Activated CD8-positive, alpha-beta memory T cell treated with anti-CD3 and anti-CD28 coated beads, Interleukin-2, amount 50 U/mL, for 24 hours (primary cell): ENCODE measurements at regions not wholly inside any gene's neighbourhood (a gene's known extent, or its start where the extent isn't known, plus 50 kb on each side); places are given as distances from the start of the nearest gene placed in this dataset.
A peak's percentile ranks its signal among the peaks of the same experiment; 100 is the strongest.
"Not testable (repeated sequence)": the region's sequence is repeated elsewhere in the genome, so short reads cannot be mapped to it uniquely, and the experiment has no call there.

ENCODE experiments used
- DNase-seq: peaks from one replicate; pipeline ENCODE4 v3.0.0-alpha.2; 2020; ENCODE audit errors: extremely low read depth

- no peak for DNase-seq
Measured at GRCh38 chr20:4635781-4636180, 50.5 kb upstream of the PRNP start.

DNA sequence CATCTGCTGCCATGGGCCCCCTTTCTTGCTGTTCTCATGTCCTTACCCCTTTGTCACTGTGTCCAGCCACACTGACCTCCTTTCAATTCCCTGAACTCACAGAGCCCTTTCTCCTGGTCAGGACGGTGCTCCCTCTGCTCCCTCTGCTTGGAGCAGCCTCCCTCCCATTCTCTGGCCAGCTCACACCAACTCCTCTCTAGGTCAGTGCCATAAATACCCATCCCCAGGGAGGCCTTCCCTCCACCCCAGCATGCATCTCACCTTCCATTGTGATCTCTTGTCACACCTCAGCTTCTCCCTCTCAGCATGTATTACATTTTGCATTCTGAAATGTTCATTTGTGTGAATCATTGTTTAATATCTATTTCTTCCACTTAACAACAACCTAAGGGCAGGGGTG, 50.9 kb upstream of the PRNP start:
- DNase-seq, result no peak

DNA sequence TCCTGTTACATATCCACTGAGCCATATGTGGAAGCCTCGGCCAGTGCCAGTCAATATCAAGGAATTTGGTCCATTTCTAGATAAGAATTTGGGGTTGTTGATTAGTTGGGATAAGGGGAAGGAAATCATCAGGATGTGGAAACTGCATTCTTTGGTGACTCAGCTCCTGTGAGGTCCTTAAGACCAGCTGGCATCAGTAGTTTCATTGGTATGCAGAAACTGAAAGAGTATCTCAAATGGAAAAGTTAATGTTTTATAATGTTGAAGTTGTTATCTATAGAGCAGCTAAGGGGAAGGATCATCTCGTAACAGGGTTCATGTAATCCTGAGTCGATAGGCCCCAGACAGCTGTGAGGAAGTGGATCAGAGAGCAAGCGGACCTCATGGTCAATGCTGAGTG, 52.5 kb upstream of the PRNP start:
- no peak for DNase-seq

DNA sequence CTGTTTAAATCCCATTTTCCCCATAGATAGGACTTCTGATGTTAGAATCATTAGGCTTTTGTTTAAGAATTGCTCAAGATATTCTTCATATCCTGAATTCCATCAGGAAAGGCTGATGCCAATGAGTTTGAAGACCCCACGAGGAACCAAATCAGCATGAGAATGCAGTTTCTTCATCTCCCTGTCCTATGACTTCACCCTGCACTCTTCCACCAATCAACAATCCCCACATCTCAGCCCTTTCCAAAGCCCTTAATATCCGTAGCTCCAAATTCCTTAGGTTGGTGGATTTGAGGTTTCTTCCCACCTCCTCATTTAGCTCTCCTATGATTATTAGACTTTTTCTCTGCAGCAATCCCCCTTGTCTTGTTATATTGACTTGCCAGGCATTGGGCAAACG, 52.9 kb upstream of the PRNP start:
- no peak for DNase-seq

DNA sequence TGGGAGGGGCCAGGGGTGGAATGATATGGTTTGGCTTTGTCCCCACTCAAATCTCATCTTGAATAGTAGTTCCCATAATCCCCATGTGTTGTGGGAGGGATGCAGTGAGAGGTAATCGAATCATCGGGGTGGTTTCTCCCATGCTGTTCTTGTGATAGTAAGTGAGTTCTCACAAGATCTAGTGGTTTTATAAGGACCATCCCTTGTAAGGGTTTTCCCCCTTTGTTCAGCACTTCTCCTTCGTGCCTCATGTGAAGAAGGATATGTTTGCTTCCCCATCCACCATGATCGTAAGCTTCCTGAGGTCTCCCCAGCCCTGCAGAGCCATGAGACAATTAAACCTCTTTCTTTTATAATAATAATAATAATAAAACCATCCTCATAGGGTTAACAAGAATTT, 53.4 kb upstream of the PRNP start:
- DNase-seq, result no peak

DNA sequence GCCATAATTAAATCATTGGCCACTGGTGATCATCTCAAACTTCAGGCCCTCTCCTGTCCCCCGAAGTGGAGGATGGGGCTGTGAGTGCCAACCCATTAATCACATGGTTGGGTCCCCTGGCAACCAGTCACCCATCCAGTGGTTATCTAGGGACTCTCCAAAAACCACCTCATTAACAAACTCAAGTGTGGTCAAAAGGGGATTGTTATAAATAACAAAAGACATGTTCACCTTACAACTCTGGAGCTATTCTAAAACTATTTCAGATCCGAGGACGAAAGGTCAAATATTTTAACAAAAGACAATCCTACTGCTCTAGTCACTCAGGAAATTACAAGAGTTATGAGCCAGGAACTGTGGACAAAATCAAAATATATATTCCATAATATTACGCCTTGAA, 60.0 kb upstream of the PRNP start:
- DNase-seq, result no peak

DNA sequence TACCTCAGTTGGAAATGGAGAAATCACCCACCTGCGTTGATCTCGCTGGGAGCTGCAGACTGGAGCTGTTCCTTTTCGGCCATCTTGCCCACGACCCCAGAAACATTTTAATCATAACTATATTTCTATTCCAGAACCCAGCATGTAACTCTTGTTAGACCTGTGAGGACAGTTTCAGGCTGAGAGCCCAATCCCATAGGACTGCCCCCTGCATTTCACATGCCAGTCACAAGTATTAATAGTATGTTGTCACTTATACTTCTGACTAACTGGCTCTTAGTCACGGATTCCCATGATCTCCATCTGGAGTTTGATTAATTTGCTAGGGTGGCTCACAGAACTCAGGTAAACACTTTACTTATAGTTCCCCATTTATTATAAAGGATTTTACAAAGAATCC, 60.6 kb upstream of the PRNP start:
- no peak for DNase-seq

DNA sequence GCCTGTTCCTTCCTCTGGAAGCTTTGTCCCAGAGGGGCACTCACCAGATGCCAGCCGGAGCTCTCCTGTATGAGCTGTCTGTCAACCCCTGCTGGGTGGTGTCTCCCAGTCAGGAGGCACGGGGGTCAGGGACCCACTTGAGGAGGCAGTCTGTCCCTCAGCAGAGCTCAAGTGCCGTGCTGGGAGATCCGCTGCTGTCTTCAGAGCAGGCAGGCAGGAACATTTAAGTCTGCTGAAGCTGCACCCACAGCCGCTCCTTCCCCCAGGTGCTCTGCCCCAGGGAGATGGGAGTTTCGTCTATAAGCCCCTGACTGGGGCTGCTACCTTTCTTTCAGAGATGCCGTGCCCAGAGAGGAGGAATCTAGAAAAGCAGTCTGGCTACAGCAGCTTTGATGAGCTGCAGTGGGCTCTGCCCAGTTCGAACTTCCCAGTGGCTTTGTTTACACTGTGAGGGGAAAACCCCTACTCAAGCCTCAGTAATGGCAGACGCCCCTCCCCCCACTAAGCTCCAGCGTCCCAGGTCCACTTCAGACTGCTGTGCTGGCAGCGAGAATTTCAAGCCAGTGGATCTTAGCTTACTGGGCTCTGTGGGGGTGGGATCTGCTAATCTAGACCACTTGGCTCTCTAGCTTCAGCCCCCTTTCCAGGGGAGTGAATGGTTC, 61.5 kb upstream of the PRNP start:
- DNase-seq, result not testable (repeated sequence)

- DNase-seq, result not testable (repeated sequence)
Measured at GRCh38 chr20:4619144-4619543, 67.1 kb upstream of the PRNP start.

GRCh38 chr20:4617484-4617883, 68.8 kb upstream of the PRNP start:
- no peak for DNase-seq

DNA sequence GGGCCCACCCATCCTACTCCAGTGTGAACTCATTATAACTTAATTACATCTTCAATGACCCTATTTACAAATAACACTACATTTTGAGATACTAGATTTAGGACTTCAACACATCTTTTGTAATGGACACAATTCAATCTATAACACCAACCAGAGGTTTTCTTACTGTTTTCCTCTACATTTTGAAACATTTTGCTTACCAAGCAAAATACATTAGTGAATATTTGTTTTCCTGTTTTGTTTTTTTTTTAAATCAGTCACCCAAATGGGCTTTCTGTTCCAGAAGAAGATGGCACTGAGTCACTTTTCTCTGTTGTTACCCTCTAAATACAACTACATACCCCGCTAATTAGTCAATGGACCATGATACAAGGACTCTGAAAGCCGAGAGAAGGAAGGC, 69.2 kb upstream of the PRNP start:
- DNase-seq, result no peak

GRCh38 chr20:4613718-4614620, 72.3 kb upstream of the PRNP start:
- peak; percentile 45 for DNase-seq

DNA sequence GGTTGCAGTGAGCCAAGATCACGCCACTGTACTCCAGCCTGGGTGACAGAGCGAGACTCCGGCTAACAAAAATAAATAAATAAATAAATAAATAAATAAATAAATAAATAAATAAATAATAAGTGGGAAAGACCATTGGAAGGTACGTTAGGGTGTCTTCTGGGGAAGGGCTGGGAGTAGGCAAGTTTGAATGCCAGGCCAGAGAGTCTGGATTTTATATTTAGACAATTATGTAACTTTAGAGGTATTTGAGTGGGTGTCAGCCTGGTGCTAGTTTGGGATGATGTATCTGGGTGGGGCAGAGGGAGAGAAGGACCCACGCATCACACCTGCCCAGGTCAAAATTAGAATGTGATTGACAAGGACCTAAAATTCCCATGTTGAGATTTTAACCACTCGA, 73.1 kb upstream of the PRNP start:
- no peak for DNase-seq

DNA sequence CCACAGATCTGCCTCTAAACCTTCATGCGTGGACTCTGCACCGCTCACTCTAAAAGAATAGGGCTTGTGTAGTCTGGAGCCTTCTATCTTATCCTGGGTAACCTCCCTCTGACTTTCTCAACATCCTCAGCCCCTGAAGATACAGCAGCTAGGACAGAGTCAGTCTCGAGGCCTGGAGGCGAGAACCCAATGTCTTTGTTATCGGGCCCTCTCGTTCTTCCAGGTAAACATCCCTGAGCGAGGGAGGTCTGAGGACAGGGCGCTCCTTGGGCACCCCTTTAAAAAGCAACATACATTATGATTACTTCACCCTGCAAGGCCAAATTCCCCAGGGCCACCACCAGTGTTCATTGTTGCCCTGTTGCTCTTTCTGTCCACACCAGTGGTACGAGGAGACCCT, 75.4 kb upstream of the PRNP start:
- DNase-seq, result no peak

GRCh38 chr20:4609511-4609910, 76.7 kb upstream of the PRNP start:
- DNase-seq, result no peak

DNA sequence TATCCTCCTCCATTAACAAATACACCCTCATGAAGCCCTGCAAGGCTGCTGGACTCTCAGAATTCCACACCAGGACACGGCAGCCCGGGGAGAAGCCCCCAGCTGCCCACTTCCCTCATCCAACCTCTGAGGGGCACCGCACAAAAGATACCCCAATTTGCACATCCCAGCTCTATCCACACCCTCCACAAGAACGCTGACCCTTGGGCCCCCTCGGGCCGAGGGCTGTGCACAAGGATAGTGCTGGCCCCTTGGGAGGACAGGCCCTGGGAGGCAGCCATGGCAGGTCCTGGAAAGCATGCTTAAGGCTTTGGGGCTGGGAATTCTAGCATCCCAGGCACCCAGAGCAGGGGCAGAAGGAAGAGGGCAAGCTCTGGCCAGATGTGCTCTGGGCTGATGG, 77.4 kb upstream of the PRNP start:
- DNase-seq, result no peak

- peak; percentile 13 for DNase-seq
Measured at GRCh38 chr20:4607287-4607713, 79.0 kb upstream of the PRNP start.

DNA sequence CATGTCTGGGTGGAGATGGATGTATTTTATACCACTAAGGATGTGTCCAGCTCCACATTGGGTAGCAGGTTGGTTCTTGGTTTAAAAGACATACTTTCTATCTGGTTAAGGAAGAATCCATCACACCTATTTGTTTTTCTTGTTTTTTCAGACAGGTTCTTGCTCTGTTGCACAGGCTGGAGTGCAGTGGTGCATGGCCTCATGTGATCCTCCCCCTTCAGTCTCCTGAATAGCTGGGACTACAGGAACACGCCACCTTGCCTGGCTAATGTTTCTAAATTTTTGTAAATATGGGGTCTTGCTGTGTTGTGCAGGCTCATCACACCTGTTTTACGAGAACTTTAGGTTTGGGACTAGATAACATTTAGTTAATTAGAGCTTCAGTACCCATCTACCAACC, 80.2 kb upstream of the PRNP start:
- DNase-seq, result no peak

- DNase-seq, result no peak
Measured at GRCh38 chr20:4605166-4605565, 81.1 kb upstream of the PRNP start.

DNA sequence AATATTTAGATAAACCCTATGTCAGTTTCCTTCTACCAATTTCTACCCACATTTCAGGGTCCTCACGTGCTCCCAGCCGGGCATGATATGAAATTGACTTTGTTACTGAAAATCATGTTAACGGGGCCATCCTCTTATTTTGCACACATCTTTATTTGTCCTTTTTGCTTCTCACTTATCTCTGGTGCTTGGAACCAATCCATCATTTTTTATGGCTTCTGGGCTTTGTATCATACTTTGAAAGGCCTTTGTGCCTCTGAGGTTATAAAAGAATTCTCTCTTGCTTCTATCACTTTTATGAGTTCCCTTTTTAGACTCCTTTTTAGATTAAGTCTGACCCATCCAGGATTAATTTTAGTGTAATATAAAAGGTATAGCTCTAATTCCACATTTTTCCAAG, 81.7 kb upstream of the PRNP start:
- DNase-seq, result no peak

- DNase-seq, result no peak
Measured at GRCh38 chr20:4603724-4604123, 82.5 kb upstream of the PRNP start.

DNA sequence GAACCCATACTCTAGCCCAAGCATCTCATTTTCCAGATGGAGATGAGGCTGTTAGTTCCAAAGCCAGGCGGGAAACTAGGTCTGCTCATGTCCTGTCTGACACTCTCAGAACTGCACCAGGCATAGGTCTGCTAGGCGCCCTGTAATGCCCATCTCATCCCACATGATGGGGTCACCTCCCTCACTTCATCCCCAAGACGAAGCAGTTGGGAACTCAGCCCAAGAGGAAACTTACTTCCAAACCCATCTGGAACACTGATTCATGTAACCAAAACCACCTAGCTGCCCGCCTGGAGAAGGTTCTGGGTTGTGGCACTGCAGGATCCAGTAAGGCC, 84.0 kb upstream of the PRNP start:
- no peak for DNase-seq

DNA sequence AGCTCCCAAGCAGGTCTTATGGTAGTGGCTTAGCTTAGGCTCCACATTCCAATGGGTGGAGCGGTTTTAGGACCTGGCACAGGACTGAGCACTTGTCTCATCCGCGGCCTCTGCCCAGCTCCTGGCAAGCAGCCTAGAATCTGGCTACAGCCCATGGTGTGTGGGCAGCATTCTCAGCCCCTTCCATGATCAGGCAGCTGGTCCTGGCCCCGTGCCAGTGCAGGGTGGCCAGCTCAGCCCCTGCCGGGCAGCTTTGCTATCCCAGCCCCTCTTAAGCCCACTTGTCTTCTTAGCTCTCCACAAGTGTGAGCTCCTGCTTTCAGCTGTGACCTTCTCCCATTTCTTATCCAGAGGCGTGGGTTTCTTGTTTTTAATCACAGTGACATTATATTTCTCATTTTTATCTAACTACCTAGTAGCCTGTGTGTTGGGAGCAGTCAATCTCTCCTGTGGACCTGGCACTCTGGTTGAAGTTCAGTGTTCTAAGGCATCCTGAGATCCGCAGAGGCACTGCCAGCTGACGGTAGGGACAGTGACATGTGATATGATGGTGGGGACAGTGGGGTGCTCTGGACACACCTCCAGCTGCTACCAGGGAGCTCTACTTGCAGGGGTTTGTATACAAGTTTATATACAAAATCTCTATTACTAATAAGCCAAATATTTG, 84.5 kb upstream of the PRNP start:
- DNase-seq, result no peak
